Stimulated activated CD4-positive, alpha-beta T cell treated with anti-CD3 and anti-CD28 coated beads, TNF-alpha, amount 100 ng/mL, for 4 hours (primary cell): ENCODE measurements at regions not wholly inside any gene's neighbourhood (a gene's known extent, or its start where the extent isn't known, plus 50 kb on each side); places are given as distances from the start of the nearest gene placed in this dataset.

Source experiments
- DNase-seq, 3 experiments: peaks; one replicate each; pipeline ENCODE4 v3.0.0-alpha.2; 2020; ENCODE audit warnings: low read depth in 3 of 3

DNA sequence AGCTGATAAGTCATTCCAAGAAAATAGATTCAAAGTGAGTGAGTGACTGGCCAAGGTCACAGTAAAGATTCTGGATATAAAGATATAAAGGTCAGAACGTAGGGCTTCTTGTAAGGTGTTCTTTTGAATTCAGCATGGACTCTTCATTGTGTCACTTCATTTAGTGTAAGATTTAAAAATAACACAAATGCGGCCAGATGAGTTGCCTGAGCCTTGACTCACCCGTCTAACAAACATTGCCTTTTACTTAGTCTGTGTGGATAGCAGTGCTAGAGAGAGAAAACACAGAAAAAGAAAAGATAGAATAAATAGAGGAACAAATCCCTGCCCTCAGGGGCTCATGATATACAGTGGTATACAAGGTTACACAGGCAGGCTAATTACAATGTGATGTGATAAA, 223.4 kb downstream of the PLPP3 start:
- DNase-seq: no peak

DNA sequence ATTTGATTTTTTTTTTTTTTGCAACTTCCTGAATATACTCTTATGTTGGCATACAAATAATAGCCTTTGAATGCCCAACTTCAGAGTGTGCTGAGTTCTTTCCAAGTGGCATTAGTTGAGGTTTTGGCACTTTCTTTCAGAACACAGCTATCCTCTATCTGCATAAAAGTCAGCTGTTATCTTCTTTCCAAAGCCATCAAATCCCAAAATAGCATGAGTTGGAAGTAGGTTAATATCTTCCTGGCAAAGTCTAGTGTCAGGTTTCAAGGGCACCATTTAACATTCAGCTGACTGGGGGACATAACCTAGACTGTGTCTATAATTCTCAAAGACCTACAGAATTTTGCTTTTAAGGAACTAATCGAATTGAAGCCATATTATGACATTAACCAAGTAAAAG, 223.9 kb downstream of the PLPP3 start:
- DNase-seq: no peak

DNA sequence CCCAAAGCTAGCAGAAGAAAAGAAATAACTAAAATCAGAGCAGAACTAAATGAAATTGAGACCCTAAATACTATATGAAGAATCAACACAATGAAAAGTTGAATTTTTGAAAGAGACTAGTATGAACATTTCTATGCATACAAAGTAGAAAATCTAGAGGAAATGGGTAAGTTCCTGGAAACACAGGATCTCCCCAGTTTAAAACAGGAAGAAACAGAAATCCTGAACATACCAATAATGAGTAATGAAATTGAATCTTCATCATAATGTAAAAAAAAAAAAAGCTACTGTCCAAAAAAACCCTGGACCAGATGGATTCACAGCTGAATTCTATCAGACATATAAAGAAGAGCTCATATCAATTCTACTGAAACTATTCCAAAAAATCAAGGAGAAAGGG, 233.5 kb downstream of the PLPP3 start:
- no peak for DNase-seq

DNA sequence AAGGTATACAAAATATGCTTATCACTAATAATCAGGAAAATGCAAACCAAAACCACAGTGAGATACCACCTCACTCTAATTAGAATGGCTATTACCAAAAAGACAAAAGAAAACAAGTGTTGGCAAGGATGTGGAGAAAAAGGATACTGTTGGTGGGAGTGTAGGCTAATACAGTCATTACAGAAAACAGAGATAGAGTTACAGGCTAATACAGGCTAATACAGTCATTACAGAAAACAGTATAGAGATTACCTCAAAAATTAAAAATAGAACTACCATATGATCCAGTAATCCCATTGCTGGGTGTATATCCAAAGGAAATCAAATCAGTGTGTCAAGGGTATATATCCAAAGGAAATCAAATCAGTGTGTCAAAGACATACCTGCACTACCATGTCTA, 238.4 kb downstream of the PLPP3 start:
- DNase-seq: no peak

DNA sequence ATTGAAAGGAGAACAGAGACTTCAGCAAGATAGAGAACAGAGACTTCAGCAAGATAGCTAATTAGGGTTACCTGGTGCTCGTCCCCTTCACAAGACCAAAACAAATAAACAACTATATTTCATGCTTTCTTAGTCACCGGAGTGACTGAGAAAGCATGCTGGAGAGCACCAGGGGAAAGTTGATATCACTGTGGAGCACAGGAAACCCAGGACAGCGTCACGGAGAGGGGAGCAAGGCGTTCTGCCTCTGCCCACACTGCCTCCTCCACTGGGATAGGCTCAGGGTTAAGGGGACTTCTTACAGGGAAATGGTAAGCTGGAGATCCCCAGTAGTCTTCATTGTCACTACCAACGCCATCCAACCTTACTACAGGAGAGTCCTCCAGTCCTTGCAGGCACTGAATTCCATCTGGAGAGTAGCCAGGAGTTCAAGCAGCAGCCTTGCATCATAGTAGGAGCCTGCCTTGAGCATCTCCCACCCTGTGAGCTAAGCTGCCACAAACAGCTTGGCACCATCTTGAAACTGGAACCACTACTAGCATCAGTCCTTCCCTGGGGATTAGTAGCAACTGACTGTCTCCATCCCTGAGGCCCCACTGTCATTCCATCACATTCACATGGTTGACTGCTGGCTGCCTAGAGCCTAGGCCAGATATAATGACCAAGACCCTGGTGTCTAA, 239.4 kb downstream of the PLPP3 start:
- no peak for DNase-seq

DNA sequence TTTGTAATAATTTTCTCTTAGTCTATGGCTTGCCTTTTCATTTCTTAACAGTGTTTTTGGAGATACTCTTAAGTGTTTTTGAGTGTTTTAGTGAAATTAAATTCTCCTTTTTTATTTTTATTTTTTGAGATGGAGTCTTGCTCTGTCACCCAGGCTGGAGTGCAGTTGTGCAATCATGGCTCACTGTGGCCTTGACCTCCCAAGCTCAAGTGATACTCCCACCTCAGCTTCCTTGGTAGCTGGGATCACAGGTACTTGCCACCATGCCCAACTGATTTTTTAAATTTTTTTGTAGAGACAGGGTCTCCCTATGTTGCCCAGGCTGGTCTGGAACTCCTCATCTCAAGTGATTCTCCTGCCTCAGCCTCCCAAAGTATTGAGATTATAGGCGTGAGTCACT, 240.3 kb downstream of the PLPP3 start:
- no peak for DNase-seq

DNA sequence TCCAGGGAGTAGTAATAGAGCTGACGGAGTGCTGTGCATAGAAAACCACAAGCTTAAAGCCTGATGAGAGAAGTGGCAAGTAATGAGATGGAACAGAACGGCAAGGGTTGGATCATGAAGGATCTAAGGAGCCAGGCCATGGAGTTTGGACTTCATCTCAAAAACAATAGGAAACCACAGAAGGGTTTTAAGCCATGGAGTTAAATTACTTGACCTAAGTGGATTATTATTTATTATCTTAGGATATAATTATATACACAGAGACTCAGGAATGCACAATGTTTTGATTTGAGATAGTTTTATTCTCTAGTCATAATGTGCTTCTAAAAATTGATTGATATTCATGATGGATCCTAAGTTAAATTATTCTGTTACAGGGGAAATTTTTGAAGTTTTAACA, 242.4 kb downstream of the PLPP3 start:
- no peak for DNase-seq

DNA sequence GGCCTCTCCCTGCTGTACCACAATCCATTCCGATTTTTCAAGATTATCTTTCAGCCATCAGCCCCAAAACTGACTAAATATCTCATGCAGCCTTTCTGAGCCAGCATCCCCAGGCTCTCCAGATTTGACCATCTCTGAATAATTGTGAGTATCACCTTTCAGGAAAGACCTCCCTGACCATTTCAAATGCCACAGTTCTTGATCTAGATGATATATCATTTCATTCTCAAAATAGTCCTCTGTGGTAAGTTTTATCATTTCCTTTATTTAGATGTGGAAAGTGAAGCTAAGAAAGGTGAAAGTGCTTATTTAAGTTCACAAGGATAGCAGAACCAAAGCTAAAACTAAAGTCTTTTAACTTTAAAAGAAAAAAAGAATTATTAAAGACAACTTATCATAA, 244.0 kb downstream of the PLPP3 start:
- no peak for DNase-seq

DNA sequence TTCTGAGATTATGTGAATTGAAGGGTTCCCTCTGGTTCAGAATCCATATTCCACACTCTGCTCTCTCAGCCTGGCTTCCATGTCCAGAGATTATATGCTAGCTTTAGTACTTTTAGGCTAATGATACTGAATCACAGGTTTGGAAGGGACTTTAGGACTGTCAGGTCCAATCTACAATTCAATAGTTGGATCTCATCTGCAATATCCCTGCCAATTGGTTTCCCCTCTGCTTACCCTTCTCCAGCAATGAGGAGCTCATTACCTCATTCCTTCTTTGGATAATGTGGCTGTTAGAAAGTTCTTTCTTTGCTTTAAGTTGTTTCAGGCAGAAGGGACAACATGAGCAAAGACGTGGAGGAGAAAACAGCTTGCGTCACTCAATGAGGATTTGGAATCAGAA, 245.3 kb downstream of the PLPP3 start:
- DNase-seq: no peak

DNA sequence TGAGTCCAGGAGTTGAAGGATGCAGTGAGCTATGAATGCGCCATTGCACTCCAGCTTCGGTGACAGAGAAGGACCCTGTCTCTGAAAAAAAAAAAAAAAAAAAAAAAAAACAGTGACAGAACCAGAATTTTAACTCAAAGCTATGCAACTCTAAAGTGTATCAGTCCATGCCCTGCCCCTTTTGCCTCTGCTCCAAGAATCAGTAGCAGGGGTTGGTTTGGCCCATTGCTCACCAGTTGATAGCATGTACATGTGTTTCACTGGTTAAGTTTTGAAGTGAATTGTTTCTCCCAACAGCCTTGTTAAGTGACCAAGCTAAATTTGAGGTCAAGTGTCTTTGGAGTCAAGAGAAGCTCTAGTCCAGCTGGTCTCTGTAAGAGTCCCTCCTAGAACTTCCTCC, 245.9 kb downstream of the PLPP3 start:
- DNase-seq: no peak

DNA sequence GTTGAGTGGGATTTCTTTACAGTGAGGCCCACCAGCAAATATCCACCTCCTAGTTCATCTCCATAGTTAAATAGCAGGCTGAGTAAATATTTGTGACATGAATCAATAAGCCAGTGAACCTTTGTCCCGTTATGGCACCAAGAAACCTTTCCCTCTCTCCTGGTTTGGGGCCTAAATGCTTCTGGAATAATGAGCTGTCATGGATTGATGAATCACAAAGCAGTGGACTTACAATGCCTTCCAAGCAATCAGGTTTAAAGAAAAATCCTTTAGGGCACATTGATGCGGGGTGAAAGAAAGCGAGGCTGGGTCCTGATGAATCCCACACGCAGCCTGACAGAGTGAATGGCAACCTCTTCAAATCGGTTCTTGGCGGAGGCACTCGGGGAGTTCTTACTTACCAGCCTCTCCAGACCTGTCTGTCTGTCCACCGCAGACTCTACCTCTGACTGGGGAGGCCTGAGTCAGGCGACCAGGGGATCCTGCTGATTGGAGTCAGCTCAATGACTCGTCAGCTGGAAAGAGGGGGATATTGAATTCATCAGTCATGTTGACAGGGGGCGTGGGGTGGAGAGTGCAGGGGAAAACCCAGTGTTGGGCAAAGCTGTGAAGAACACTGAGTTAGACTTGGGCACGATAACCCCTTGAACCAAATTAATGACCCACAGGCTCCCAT, 247.3 kb downstream of the PLPP3 start:
- no peak for DNase-seq

DNA sequence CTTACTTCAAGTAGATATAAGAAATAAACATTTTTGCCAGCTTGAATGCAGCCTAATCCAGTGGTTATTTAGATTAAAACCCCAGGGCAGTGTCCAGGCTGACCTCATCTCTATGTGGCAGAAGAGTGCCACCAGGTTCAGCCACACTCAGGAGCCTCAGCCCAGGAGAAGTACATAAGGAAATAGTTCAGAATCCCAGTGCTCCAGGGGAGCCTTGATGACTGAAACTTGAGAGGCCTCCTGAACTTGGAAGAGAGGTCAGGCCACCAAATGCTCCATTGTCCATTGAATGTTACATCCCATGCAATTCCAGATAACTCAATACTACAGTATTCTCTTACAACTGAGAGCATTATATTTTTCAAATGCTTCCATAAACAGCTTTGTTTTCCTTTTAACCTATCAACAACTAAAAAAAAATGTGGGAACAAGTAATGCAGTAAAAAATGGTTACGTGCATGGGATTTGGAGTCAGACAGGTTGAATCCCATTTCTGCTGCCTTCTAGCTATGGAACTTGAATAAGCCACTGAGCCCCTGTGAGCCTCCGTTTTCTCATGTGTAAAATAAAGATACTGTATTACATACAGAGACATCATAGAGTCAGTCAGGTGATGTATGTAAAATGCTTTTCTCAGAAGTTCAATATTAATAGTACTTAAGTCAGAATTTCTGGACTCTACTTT, 248.0 kb downstream of the PLPP3 start:
- no peak for DNase-seq

DNA sequence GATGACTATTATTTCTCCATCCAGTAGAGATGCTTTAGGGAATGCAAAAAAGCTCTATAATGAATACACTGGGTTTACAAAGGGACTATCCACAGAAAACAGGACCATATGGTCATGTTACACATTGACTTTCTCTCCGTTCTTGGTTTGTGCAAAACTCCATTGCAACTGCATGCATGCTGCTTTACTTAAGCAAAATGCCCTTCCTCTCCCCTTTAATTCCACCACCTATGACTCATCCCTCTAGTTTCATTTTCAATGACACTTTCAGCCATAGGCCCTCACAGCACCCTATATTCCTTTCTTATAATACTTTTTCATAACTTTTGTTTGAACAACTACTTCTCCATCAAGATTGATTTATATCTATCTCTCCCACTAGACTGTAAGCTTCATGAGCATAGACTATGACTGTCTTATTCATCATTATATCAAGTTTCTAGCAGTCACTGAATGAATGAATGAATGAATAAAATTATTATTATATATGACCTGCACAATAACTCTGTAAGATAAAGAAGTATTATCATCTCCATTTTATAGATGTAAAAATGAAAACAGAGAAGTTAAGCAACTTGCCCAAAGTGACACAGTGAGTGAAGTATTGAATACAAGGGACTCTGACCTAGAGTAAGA, 248.9 kb downstream of the PLPP3 start:
- DNase-seq: no peak

DNA sequence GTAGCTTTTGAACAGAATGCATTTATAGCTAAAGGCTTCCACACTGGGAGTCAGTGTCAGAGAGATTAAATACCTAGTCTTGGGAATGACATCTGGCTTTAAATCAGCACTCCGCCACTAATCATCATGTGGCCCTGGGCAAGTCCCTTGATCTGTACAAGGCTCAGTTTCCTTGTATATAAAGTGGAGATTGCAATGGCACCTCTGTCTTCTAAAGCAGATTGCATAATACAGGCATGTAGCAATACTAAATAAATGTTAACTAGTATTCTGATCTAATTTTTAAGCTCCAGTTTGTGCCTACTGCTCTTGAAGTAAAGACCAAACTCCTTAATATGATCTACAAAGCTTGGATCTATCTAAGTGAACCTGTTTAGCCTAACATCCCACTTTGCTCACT, 249.4 kb downstream of the PLPP3 start:
- DNase-seq: no peak

DNA sequence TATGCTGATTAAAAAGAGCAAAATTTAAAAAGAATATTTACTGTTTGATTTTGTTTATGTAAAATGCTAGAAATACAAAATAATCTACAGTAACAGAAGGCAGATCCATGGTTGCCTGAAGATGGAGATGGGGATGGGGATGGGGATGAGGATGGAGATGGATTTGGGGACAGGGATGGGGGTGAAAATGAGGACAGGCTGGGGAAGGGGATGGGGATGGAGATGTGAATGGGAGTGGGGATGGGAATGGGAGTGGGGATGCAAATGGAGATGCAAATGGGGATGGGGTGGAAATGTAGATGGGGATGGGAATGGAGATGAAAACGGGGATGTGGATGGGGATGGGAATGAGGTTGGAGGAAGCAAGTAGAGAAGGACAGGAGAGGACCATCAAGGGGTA, 252.2 kb downstream of the PLPP3 start:
- DNase-seq: no peak

DNA sequence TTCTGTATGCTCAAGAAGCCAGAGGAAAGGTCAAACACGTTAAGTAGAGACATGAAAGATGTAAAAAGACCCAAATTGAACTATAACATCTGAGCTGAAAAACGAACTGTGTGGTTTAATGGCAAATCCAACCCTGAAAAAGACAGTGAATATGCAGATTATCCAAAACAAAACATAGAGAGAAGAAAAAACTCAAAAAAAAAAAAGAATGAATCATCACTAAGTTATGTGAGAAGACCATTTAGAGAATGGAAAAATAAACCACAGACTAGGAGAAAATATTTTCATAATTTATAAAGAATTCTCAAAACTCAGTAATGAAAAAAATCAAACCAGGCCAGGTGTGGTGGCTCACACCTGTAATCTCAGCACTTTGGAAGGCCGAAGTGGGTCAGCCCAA, 253.3 kb downstream of the PLPP3 start:
- DNase-seq: no peak

DNA sequence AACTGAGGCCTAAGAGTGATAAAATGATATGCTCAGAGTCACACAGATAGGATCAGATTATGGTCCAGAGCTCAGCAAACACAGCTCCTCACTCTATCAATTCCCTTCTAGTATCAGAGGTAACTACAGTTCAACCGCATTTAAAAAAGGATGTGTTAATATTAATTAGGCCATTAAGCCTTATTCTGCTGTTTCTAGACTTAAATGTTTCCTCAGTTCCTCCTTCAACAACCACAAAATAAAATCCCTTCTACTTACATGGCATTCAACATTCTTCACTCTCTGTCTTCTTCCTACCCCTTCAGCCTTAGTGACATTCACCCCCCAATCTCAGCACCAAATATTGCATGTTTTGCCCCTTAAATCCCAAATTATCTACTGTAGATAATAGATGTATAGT, 254.9 kb downstream of the PLPP3 start:
- DNase-seq: no peak

DNA sequence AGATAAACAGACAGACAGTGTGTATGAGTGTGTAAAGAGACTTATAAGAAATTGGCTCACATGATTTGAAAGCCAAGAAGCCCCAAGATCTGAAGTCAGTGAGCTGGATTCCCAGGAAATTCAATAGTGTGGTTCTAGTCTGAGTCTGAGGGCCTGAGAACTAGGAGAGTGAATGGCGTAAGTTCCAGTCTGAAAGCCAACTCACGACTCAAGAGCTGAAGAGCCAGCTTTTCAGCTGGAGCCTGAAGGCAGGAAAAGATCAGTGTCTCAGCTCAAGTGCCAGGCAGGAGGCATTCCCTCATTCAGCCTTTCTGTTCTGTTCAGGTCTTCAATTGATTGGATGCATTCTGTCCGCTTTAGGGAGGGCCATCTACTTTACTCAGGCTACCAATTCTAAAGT, 257.2 kb downstream of the PLPP3 start:
- DNase-seq: no peak

DNA sequence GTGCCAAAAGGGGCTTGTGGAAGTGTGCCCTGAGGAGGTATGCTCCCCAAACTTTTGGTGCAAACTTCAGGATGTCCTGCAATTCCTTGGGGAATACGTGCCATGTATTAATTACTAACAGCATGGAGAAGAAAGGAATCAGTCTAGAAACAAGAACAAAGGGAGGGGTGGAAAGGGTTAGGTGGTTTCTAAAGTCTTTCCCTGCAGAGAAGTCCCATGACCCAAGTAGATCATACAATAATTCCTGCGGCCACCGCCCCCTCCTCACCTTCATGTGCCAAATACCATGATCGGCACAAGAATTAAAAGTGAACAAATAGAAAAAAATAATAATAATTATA, 258.2 kb downstream of the PLPP3 start:
- DNase-seq: no peak

DNA sequence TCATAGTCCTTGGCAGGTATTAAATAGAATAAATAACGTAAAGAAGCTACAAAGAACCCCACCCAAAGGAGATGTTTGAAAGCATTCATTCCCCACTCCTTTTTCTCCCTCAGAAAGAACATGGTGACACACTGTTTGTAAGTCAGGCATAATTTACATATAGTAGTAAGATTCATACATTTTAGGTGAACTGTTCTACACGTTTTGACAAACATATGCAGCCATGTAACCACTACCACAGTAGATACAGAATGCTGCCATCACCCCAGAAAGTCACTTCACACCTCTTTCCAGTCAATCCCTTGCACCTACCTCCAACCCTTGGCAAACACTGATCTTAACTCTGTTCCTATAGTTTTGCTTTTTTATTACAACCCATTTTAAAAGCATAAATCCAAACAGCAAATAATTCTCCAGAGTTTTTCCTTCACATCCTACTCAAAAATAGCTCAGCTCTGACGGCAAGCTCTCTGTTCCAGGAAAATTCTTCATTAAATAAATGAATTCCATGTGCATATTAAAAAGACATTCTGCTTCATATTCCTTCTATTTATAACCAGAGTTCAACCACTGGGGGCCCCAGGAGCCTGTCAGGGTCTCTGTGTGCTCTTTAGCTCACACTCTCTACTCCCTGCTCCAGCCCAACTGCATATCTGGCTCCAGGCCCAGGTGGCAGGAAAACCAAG, 258.8 kb downstream of the PLPP3 start:
- DNase-seq: no peak

DNA sequence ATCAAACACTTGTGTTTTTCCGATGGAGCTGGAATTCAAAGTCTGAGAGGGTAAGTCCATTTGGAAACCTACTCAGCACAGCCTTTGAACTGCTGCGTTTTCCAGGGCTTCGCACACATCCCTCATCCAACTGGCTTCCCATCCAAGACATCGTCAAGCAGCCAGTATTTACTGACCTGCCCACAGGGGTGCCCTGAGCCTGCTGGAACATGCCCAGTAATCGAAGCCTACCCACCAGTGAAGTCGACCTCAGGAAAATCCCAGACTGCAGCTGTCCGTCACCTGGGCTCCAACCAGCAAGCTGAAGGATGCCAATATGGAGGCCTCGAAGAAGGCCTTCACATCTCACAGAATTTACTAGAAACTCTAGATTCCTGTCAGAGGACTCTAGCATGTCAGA, 261.6 kb downstream of the PLPP3 start:
- no peak for DNase-seq

DNA sequence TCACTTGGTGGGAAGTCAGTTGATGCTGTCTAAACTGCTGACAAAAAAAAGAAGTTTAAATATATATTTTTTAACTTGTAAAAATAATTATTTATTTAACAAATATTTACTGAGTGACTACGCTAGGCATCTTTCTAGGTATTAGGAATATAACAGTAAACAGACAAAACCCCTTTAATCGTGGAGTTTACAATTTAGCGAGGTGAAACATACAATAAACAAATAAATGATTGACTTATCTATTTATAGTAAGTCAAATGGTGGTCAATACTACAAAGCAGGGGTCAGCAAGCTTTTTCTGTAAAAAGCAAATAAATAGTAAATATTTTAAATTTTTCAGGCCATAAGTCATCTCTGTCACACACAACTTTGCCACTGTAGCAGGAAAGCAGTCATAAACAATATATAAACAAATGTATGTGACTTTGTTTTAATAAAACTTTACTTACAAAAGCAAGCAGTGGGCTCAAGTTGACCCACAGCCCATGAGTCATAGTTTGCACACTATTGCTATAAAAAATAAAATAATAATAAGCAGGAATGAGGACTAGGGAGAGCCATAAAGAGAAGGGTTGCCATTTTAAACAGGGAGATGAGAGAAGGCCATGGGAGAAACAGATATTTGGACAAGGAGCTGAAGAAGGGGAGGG, 263.9 kb downstream of the PLPP3 start:
- no peak for DNase-seq
